Activated CD4-positive, alpha-beta T cell treated with anti-CD3 and anti-CD28 coated beads, Interleukin-10, Interleukin-2, amounts not matched to agents 100 ng/mL and 50 ng/mL, durations not matched to agents 16 hours and 8 hours (primary cell): ENCODE measurements at regions not wholly inside any gene's neighbourhood (a gene's known extent, or its start where the extent isn't known, plus 50 kb on each side); places are given as distances from the start of the nearest gene placed in this dataset.

Source experiments
- DNase-seq: peaks from one replicate; pipeline ENCODE4 v3.0.0-alpha.2; 2020

- no peak for DNase-seq
Measured at GRCh38 chr4:84100071-84100470, 399.0 kb downstream of the NKX6-1 start.

GRCh38 chr4:84099599-84099998, 399.5 kb downstream of the NKX6-1 start:
- no peak for DNase-seq

GRCh38 chr4:84091266-84091665, 407.8 kb downstream of the NKX6-1 start:
- DNase-seq: no peak

DNA sequence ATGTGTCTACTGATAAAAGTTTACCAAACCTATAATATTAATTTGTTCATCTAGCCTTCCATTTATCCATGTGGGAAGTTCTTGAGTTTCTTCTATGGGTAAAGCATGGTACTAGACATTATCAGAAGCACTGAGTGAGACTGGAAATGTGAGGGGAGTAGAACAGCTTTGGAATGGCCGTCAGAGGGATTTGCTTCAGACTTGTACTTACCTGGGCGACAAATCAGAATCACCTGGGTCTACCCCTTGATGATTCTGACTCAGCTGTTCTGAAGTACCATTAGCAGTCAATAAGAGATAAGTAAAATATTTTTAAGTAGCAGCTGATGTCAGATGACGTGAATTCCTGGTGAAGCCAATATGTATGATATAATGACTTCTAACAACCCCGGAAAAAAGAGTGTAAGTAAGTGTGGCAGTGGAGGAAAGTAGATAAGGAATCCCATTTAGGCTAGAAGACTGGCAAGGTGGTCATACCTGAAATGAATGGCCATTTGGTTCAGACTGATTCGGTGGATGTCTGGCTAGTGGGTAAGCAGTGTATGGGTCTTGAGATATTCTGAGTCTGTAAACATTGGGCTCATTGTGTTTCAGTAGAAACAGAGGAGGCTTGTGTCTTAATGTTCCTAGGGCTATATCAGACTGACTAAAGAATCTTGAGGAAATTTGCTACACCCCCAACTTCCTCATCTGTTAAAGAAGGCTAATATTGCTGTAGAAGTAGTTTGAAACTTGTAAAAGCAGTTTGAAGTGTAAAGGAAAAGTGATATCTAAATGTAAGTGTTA, 409.2 kb downstream of the NKX6-1 start:
- no peak for DNase-seq

DNA sequence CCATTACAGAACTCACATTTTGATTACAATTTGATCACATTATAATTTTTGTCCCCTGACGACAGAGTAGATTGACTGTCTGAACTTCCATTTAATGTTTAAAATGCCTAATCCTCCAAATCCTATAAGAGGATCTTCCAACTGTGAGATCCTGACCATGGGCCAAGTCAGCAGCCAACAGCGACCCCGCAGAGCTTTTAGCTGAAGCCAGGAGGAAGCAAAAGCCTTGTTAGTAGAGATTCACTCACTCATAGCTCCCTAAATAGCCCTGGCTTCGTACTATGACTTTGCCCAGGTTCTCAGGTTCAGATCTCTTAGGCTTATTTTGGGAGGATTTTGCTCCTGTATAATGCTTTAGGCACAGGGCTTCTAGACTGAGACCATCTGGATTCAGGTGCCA, 413.1 kb downstream of the NKX6-1 start:
- no peak for DNase-seq

DNA sequence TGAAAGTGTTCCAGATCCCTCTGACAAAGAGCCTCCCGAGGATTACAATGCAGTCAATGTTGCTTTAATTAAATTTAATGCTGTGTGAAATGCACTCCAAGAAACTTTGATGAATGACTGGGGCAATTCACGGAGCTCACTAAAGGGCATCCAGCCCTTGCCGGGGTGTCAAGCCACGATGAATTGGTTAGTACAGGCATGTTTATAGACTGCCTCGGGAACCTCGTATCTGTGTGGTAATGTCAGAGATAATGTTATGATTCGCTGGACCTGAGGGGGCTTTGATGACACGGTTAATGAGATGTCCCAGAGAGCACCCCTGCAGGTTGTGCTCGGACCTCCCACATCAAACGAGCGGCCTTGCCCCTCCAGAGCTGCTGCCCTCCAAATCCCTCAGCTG, 428.8 kb downstream of the NKX6-1 start:
- DNase-seq: no peak

GRCh38 chr4:84063619-84064018, 435.5 kb downstream of the NKX6-1 start:
- no peak for DNase-seq

- no peak for DNase-seq
Measured at GRCh38 chr4:84058201-84058600, 440.9 kb downstream of the NKX6-1 start.

DNA sequence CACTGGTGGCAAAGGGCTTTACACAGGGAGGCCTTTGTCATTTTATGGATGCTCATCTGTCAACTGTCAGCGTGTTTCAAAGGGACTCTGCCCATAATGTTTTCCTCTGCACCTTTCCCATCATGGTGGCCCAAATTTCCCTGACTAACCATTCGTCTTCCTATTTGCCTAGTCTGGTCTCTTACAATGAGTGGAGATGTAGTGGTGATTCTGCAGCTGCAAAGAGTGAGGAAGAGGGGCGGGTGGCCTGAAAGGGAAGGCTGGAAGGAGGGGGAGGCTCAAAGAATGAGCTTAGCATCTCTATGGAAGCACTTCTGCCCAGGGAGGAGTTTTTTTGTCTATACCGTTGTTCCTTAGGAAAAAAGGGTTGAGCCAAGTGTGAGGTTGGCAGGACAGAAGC, 447.5 kb downstream of the NKX6-1 start:
- DNase-seq: no peak

GRCh38 chr4:84051089-84051488, 448.0 kb downstream of the NKX6-1 start:
- no peak for DNase-seq

GRCh38 chr4:84050015-84050414, 449.1 kb downstream of the NKX6-1 start:
- no peak for DNase-seq

- DNase-seq: no peak
Measured at GRCh38 chr4:84046551-84046950, 452.5 kb downstream of the NKX6-1 start.

DNA sequence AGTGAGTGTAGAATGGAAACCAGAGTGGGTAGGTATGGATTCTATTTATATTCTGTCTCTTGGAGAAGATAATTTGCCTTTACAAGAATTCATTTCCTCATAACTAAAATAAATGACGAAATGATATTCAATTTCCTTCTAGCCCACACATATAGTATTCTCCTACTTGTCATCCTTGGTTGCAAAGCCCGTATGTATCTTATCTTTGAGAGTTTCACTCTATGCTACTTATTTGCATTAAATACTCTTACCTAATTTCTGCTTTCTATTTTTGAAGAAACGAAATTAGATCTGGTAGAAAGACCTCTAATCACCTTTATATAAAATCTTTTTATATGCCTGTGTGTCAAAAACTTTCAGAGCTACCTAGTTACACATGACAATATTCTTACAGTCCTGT, 457.7 kb downstream of the NKX6-1 start:
- no peak for DNase-seq

DNA sequence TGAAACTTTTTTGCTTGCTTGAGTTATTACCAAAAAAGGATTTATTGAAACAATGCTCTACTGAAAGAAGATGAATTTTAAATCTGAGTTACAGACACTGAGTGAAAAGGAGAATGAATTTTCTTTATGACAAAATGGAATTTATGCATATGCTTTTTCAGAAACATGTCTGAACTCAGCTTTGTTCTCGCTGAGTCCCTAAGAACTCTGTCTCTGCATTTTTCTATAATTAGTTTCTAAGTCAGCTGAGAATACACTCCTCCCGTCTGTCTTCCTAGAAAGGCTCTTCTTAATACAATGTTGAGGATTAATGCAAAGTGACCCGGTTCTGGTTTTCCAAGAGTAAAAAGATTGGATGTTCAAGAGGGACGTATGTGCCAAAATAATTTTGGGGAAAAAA, 463.5 kb downstream of the NKX6-1 start:
- no peak for DNase-seq

- DNase-seq: no peak
Measured at GRCh38 chr4:84032372-84032771, 466.7 kb downstream of the NKX6-1 start.

GRCh38 chr4:84031401-84031800, 467.7 kb downstream of the NKX6-1 start:
- DNase-seq: no peak

- DNase-seq: no peak
Measured at GRCh38 chr4:84028340-84028739, 470.8 kb downstream of the NKX6-1 start.

GRCh38 chr4:84024405-84024804, 474.7 kb downstream of the NKX6-1 start:
- no peak for DNase-seq

GRCh38 chr4:84022564-84022963, 476.5 kb downstream of the NKX6-1 start:
- no peak for DNase-seq

- no peak for DNase-seq
Measured at GRCh38 chr4:84019626-84020025, 479.5 kb downstream of the NKX6-1 start.

GRCh38 chr4:84003046-84003445, 467.1 kb downstream of the GPAT3 start:
- DNase-seq: no peak

- DNase-seq: no peak
Measured at GRCh38 chr4:84001876-84002569, 466.1 kb downstream of the GPAT3 start.

DNA sequence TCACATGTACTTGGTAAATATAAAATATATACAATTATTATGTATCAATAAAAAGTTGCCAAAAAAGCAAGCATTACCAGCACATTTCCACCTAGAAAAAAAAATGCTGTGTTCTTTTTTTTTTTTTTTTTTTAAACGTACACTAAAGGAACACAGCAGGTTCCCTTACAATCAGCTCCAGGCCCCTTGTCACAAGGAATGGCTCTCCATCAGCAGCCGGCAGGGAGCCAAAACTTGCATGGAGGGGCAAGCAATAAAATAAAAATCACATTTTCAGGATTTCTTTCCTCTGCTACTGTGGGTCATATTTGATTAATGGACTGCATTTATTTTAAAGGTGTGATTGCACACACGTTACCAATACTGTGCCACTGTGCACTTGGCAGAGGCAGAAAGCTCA, 460.3 kb downstream of the GPAT3 start:
- DNase-seq: no peak

GRCh38 chr4:83993774-83994173, 457.9 kb downstream of the GPAT3 start:
- peak; percentile 5 for DNase-seq

- DNase-seq: no peak
Measured at GRCh38 chr4:83989835-83990234, 453.9 kb downstream of the GPAT3 start.
